HEK293 (cell line): ENCODE measurements at regions not wholly inside any gene's neighbourhood (a gene's known extent, or its start where the extent isn't known, plus 50 kb on each side); places are given as distances from the start of the nearest gene placed in this dataset.

ENCODE experiments used
- CTCF ChIA-PET: fragments of 350-600 bp; formaldehyde crosslinking; extraction: SDS; loops from one replicate; lab custom pipeline; 2021; ENCODE audit warnings: antibody characterized with exemption; lab: Yijun Ruan, JAX
- POLR2A ChIA-PET: fragments of 300-600 bp; formaldehyde crosslinking; extraction: SDS; loops from one replicate; lab custom pipeline; 2020; ENCODE audit warnings: antibody characterized with exemption, inconsistent platforms; lab: Yijun Ruan, JAX
- H3K27ac ChIP-seq: fragments of 200-500 bp; sonication (Bioruptor generic); 2 replicates; pipeline ENCODE4 v1.5.1; 2014; ENCODE audit warnings: low read depth, low read length, control low read depth, inconsistent platforms; ENCODE audit errors: extremely low read depth
- H3K36me3 ChIP-seq, 2 experiments: fragments of 200-500 bp in 1 of 2; sonication (Bioruptor generic) in 1 of 2; 1 replicate in 1 of 2; 2 replicates in 1 of 2; pipeline ENCODE4 v1.5.1; 2014 to 2017; ENCODE audit warnings: inconsistent platforms in 2 of 2, low read length in 2 of 2; ENCODE audit not compliant: control insufficient read depth in 2 of 2, insufficient read depth in 1 of 2
- H3K4me1 ChIP-seq: fragments of 200-500 bp; sonication (Bioruptor generic); 2 replicates; pipeline ENCODE4 v1.5.1; 2014; ENCODE audit warnings: mild to moderate bottlenecking, low read length, inconsistent platforms; ENCODE audit not compliant: control insufficient read depth, insufficient read depth
- H3K4me3 ChIP-seq: 2 replicates; pipeline ENCODE4 v1.5.1; 2011; ENCODE audit warnings: low read depth, mild to moderate bottlenecking, control low read depth, low read length, moderate library complexity
- H3K9me3 ChIP-seq: fragments of 200-500 bp; sonication (Bioruptor generic); 2 replicates; pipeline ENCODE4 v1.5.1; 2014; ENCODE audit warnings: low read depth, low read length, inconsistent platforms; ENCODE audit not compliant: control insufficient read depth, insufficient read depth
- HIC1 ChIP-seq: fragments of 450-650 bp; formaldehyde crosslinking; IDR thresholded peaks from 2 replicates; pipeline ENCODE4 v1.5.1; 2016; ENCODE audit warnings: missing biosample characterization, missing genetic modification characterization
- IKZF3 ChIP-seq: fragments of 450-650 bp; IDR thresholded peaks from 2 replicates; pipeline ENCODE4 v1.5.0; 2018; ENCODE audit warnings: missing biosample characterization, mild to moderate bottlenecking, missing genetic modification characterization, moderate library complexity
- PRDM10 ChIP-seq: fragments of 450-650 bp; formaldehyde crosslinking; IDR thresholded peaks from 2 replicates; pipeline ENCODE4 v1.5.1; 2016; ENCODE audit warnings: missing biosample characterization, missing genetic modification characterization
- PRDM2 ChIP-seq: fragments of 450-650 bp; formaldehyde crosslinking; IDR thresholded peaks from 2 replicates; pipeline ENCODE4 v1.5.1; 2016; ENCODE audit warnings: missing biosample characterization, missing genetic modification characterization, borderline replicate concordance
- TRIM28 ChIP-seq: IDR thresholded peaks from 2 replicates; pipeline ENCODE4 v1.6.1; 2011; ENCODE audit warnings: low read length, control low read depth, borderline replicate concordance
- ZFP41 ChIP-seq: fragments of 450-650 bp; formaldehyde crosslinking; IDR thresholded peaks from 2 replicates; pipeline ENCODE4 v1.5.1; 2016; ENCODE audit warnings: missing biosample characterization, missing genetic modification characterization, borderline replicate concordance
- ZNF184 ChIP-seq: fragments of 450-650 bp; IDR thresholded peaks from 2 replicates; pipeline ENCODE4 v1.5.1; 2018; ENCODE audit warnings: missing biosample characterization, mild to moderate bottlenecking, missing genetic modification characterization
- ZNF394 ChIP-seq: fragments of 450-650 bp; formaldehyde crosslinking; IDR thresholded peaks from 2 replicates; pipeline ENCODE4 v1.5.1; 2016; ENCODE audit warnings: missing biosample characterization, missing genetic modification characterization, mild to moderate bottlenecking, moderate library complexity, borderline replicate concordance
- ZNF560 ChIP-seq: fragments of 450-650 bp; formaldehyde crosslinking; IDR thresholded peaks from 2 replicates; pipeline ENCODE4 v1.5.1; 2017; ENCODE audit warnings: missing biosample characterization, missing genetic modification characterization, borderline replicate concordance
- ZNF692 ChIP-seq: fragments of 450-650 bp; formaldehyde crosslinking; IDR thresholded peaks from 2 replicates; pipeline ENCODE4 v1.5.1; 2016; ENCODE audit warnings: missing biosample characterization, missing genetic modification characterization
- TF ChIP-seq, protein P1 (sequence below): fragments of 450-650 bp; formaldehyde crosslinking; IDR thresholded peaks from 2 replicates; pipeline ENCODE4 v1.5.1; 2016; ENCODE audit warnings: missing biosample characterization, missing genetic modification characterization
- TF ChIP-seq, protein P2 (sequence below): fragments of 450-650 bp; formaldehyde crosslinking; IDR thresholded peaks from 2 replicates; pipeline ENCODE4 v1.5.1; 2016; ENCODE audit warnings: missing biosample characterization, missing genetic modification characterization
- TF ChIP-seq, protein P3 (sequence below): fragments of 450-650 bp; formaldehyde crosslinking; IDR thresholded peaks from 2 replicates; pipeline ENCODE4 v1.5.1; 2016; ENCODE audit warnings: missing biosample characterization, missing genetic modification characterization

GRCh38 chr1:56390232-56390867, 189.0 kb downstream of the PLPP3 start:
- Histone ChIP-seq H3K27ac (no peak overlapping the region), H3K4me3 (no peak overlapping the region), H3K9me3 (no peaks in the 10 kb centered on the region), H3K36me3 (no peaks in the 10 kb centered on the region), H3K4me1 (no peaks in the 10 kb centered on the region)
- POLR2A ChIA-PET, result no interaction called here
- peak; percentile 37; the same call in 1 of the 2 replicates for TF ChIP-seq IKZF3
- TF ChIP-seq ZNF560, result no peak
- peak; percentile 22; the same call in 1 of the 2 replicates for TF ChIP-seq TRIM28
- 0 out of 2 replicates have a peak, but pooled peaks have one; percentile 26 for TF ChIP-seq PRDM10 (tag by site-specific recombination)
- CTCF ChIA-PET, result no interaction called here

- CTCF ChIA-PET, result no interaction called here
- Histone ChIP-seq H3K9me3 (no peaks in the 10 kb centered on the region), H3K27ac (no peak overlapping the region), H3K36me3 (no peaks in the 10 kb centered on the region), H3K4me3 (no peak overlapping the region), H3K4me1 (no peaks in the 10 kb centered on the region)
- POLR2A ChIA-PET, result no interaction called here
- TF ChIP-seq HIC1 (tag by site-specific recombination) (no peak), ZNF692 (tag by site-specific recombination) (no peak), IKZF3 (no peak), PRDM2 (no peak), ZFP41 (tag by site-specific recombination) (no peak), ZNF184 (tag by site-specific recombination) (no peak), ZNF394 (tag by site-specific recombination) (no peak)
- TF ChIP-seq, protein P1, sequence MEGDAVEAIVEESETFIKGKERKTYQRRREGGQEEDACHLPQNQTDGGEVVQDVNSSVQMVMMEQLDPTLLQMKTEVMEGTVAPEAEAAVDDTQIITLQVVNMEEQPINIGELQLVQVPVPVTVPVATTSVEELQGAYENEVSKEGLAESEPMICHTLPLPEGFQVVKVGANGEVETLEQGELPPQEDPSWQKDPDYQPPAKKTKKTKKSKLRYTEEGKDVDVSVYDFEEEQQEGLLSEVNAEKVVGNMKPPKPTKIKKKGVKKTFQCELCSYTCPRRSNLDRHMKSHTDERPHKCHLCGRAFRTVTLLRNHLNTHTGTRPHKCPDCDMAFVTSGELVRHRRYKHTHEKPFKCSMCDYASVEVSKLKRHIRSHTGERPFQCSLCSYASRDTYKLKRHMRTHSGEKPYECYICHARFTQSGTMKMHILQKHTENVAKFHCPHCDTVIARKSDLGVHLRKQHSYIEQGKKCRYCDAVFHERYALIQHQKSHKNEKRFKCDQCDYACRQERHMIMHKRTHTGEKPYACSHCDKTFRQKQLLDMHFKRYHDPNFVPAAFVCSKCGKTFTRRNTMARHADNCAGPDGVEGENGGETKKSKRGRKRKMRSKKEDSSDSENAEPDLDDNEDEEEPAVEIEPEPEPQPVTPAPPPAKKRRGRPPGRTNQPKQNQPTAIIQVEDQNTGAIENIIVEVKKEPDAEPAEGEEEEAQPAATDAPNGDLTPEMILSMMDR (tag by site-specific recombination), result no peak
- TF ChIP-seq, protein P2, sequence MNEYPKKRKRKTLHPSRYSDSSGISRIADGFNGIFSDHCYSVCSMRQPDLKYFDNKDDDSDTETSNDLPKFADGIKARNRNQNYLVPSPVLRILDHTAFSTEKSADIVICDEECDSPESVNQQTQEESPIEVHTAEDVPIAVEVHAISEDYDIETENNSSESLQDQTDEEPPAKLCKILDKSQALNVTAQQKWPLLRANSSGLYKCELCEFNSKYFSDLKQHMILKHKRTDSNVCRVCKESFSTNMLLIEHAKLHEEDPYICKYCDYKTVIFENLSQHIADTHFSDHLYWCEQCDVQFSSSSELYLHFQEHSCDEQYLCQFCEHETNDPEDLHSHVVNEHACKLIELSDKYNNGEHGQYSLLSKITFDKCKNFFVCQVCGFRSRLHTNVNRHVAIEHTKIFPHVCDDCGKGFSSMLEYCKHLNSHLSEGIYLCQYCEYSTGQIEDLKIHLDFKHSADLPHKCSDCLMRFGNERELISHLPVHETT (tag by site-specific recombination), result no peak
- TF ChIP-seq, protein P3, sequence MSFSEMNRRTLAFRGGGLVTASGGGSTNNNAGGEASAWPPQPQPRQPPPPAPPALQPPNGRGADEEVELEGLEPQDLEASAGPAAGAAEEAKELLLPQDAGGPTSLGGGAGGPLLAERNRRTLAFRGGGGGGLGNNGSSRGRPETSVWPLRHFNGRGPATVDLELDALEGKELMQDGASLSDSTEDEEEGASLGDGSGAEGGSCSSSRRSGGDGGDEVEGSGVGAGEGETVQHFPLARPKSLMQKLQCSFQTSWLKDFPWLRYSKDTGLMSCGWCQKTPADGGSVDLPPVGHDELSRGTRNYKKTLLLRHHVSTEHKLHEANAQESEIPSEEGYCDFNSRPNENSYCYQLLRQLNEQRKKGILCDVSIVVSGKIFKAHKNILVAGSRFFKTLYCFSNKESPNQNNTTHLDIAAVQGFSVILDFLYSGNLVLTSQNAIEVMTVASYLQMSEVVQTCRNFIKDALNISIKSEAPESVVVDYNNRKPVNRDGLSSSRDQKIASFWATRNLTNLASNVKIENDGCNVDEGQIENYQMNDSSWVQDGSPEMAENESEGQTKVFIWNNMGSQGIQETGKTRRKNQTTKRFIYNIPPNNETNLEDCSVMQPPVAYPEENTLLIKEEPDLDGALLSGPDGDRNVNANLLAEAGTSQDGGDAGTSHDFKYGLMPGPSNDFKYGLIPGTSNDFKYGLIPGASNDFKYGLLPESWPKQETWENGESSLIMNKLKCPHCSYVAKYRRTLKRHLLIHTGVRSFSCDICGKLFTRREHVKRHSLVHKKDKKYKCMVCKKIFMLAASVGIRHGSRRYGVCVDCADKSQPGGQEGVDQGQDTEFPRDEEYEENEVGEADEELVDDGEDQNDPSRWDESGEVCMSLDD (tag by site-specific recombination), result no peak
Observed at GRCh38 chr1:56389813-56390212, 189.6 kb downstream of the PLPP3 start.
